B cell (primary cell): ENCODE measurements at regions not wholly inside any gene's neighbourhood (a gene's known extent, or its start where the extent isn't known, plus 50 kb on each side); places are given as distances from the start of the nearest gene placed in this dataset.

Experiments
- ATAC-seq: fragments of 200-7000 bp; cut with Tn5 transposase; one replicate; pipeline ENCODE4 v1.10.0; 2021; ENCODE audit warnings: low read depth, mild to moderate bottlenecking, moderate number of reproducible peaks, moderate library complexity
- CTCF ChIA-PET: fragments of 350-600 bp; sonication (Branson Sonifier 250); formaldehyde crosslinking; loops from one replicate; lab custom pipeline; 2021; ENCODE audit warnings: antibody characterized with exemption, inconsistent platforms; lab: Charles Lee
- POLR2A ChIA-PET: fragments of 350-600 bp; sonication (Branson Sonifier 250); formaldehyde crosslinking; loops from one replicate; lab custom pipeline; 2021; ENCODE audit warnings: antibody characterized with exemption; lab: Charles Lee
- DNase-seq: peaks from one replicate; pipeline ENCODE4 v3.0.0; 2013
- H2AFZ ChIP-seq: 2 replicates; pipeline ENCODE4 v1.6.1; 2012; ENCODE audit warnings: mild to moderate bottlenecking, low read depth, low read length; ENCODE audit not compliant: insufficient read depth, poor library complexity, severe bottlenecking
- H3K27ac ChIP-seq, 2 donors: 1 replicate in 1 of 2; 2 replicates in 1 of 2; pipeline ENCODE4 v1.5.1; 2012 to 2013; ENCODE audit warnings: low read length in 2 of 2, mild to moderate bottlenecking in 2 of 2, moderate library complexity in 1 of 2
- H3K27me3 ChIP-seq, 4 experiments: fragments of 200-600 bp in 1 of 4; sonication (generic) in 1 of 4; replicated peaks in 1 of 4; 1 replicate in 2 of 4; 2 replicates in 2 of 4; pipeline versions ENCODE4 v1.6.1 to v1.7.0; 2013 to 2016; ENCODE audit warnings: low read length in 3 of 4, mild to moderate bottlenecking in 2 of 4, mixed read lengths in 1 of 4, moderate library complexity in 1 of 4; ENCODE audit not compliant: insufficient read depth in 4 of 4, control insufficient read depth in 3 of 4; ENCODE audit errors: control extremely low read depth in 1 of 4
- H3K36me3 ChIP-seq, 2 experiments: replicated peaks in 1 of 2; 1 replicate in 1 of 2; 2 replicates in 1 of 2; pipeline versions ENCODE4 v1.6.1 to v1.7.1; 2013; ENCODE audit warnings: low read length in 1 of 2; ENCODE audit not compliant: insufficient read depth in 2 of 2, control insufficient read depth in 1 of 2; ENCODE audit errors: control extremely low read depth in 1 of 2, extremely low read depth in 1 of 2
- H3K4me1 ChIP-seq, 2 donors: fragments of 200-600 bp in 1 of 2; sonication (generic) in 1 of 2; 1 replicate in 1 of 2; 2 replicates in 1 of 2; pipeline versions ENCODE4 v1.5.1 to v1.6.1; 2013 to 2017; ENCODE audit warnings: low read length in 2 of 2; ENCODE audit not compliant: control insufficient read depth in 2 of 2, insufficient read depth in 2 of 2
- H3K4me2 ChIP-seq: replicated peaks from 2 replicates; pipeline ENCODE3; 2012; ENCODE audit warnings: mild to moderate bottlenecking, low read depth, low read length; ENCODE audit not compliant: poor library complexity, severe bottlenecking
- H3K4me3 ChIP-seq, 5 experiments: fragments of 200-600 bp in 1 of 5; sonication (generic) in 1 of 5; 1 replicate in 3 of 5; 2 replicates in 2 of 5; pipeline versions ENCODE4 v1.5.1 to v1.7.0; 2011 to 2016; ENCODE audit warnings: low read length in 4 of 5, mild to moderate bottlenecking in 4 of 5, low read depth in 2 of 5, control low read depth in 1 of 5, moderate library complexity in 1 of 5; ENCODE audit not compliant: insufficient read depth in 1 of 5; ENCODE audit errors: control extremely low read depth in 1 of 5, extremely low read depth in 1 of 5
- H3K79me2 ChIP-seq: fragments of 200-600 bp; sonication (generic); one replicate; pipeline ENCODE4 v1.6.0; 2016; ENCODE audit warnings: low read length; ENCODE audit not compliant: control insufficient read depth, insufficient read depth
- H3K9ac ChIP-seq: fragments of 200-600 bp; sonication (generic); 2 replicates; pipeline ENCODE4 v1.6.1; 2017; ENCODE audit warnings: mild to moderate bottlenecking, low read length, moderate library complexity
- H3K9me3 ChIP-seq, 3 donors: one replicate each; pipeline versions ENCODE4 v1.6.1 to v1.7.1; 2013; ENCODE audit warnings: low read length in 2 of 3; ENCODE audit not compliant: control insufficient read depth in 2 of 3, insufficient read depth in 1 of 3; ENCODE audit errors: control extremely low read depth in 1 of 3
- H4K20me1 ChIP-seq: 2 replicates; pipeline ENCODE4 v1.6.0; 2012; ENCODE audit warnings: mild to moderate bottlenecking, low read length; ENCODE audit not compliant: insufficient read depth, control insufficient read depth, poor library complexity, severe bottlenecking
- H3K27ac Mint-ChIP-seq: one replicate; pipeline ENCODE4 v1.8.0; 2021; ENCODE audit warnings: mixed read lengths
- H3K27me3 Mint-ChIP-seq: one replicate; pipeline ENCODE4 v1.8.0; 2021; ENCODE audit warnings: mixed read lengths
- H3K4me1 Mint-ChIP-seq: one replicate; pipeline ENCODE4 v1.8.0; 2021; ENCODE audit warnings: mixed read lengths
- H3K4me3 Mint-ChIP-seq: one replicate; pipeline ENCODE4 v1.8.0; 2021; ENCODE audit warnings: mixed read lengths
- H3K9me3 Mint-ChIP-seq: one replicate; pipeline ENCODE4 v1.8.0; 2022; ENCODE audit warnings: mixed read lengths; ENCODE audit not compliant: insufficient read depth
- CTCF ChIP-seq: fragments of 200-600 bp; IDR thresholded peaks from one replicate; pipeline ENCODE4 v1.8.0; 2022; ENCODE audit warnings: antibody characterized with exemption, mild to moderate bottlenecking
- EZH2 ChIP-seq: IDR thresholded peaks from 2 replicates; pipeline ENCODE4 v1.6.1; 2012; ENCODE audit warnings: borderline replicate concordance, low read depth, mild to moderate bottlenecking, moderate library complexity, low read length; ENCODE audit not compliant: insufficient read depth, poor library complexity, severe bottlenecking
- WGBS: methylation state at CpG from one replicate; pipeline ENCODE4 v1.1.5; 2013; ENCODE audit warnings: missing lambda C conversion rate; ENCODE audit not compliant: insufficient coverage; 5-methylcytosine and 5-hydroxymethylcytosine counted together
- intact Hi-C: fragments of 100-400 bp; cut with micrococcal nuclease; formaldehyde crosslinking; loops from one replicate; pipeline ENCODE4 v1.10.0; 2022

- Histone ChIP-seq H3K4me1 (no peaks in the 10 kb centered on the region), H3K79me2 (no peaks in the 10 kb centered on the region), H4K20me1 (no peaks in the 10 kb centered on the region), H3K27me3 (no peaks in the 10 kb centered on the region), H3K9me3 (peaks cover 0 to 4% (median 0%) of the 10 kb centered on the region in 3 donors), H3K36me3 (no peaks in the 10 kb centered on the region), H3K27ac (no peak overlapping the region), H2AFZ (no peak overlapping the region), H3K4me2 (no peak overlapping the region), H3K4me3 (no peak overlapping the region), H3K9ac (no peak overlapping the region)
- DNase-seq (no peak), ATAC-seq (no peak)
- peaks cover 11% of the 10 kb centered on the region for H3K9me3 Mint-ChIP-seq
- no peaks in the 10 kb centered on the region for H3K27me3 Mint-ChIP-seq
- ChIA-PET CTCF (no interaction called here), POLR2A (no interaction called here)
- no peak overlapping the region for H3K4me3 Mint-ChIP-seq
- no peaks in the 10 kb centered on the region for H3K4me1 Mint-ChIP-seq
- intact Hi-C loops = no loop called here
- WGBS = no CpG with 5 or more reads among the region's 1 CpG
- TF ChIP-seq EZH2 = no peak
- no peak for TF ChIP-seq CTCF
- H3K27ac Mint-ChIP-seq = no peak overlapping the region
Observed at GRCh38 chr6:23213193-23213592, 643.8 kb downstream of the HDGFL1 start.

- intact Hi-C loops = no loop called here
- H3K79me2 ChIP-seq = no peaks in the 10 kb centered on the region
- Mint-ChIP-seq H3K27me3 (no peaks in the 10 kb centered on the region), H3K27ac (no peak overlapping the region), H3K9me3 (peaks cover 6% of the 10 kb centered on the region), H3K4me1 (no peaks in the 10 kb centered on the region), H3K4me3 (no peak overlapping the region)
- H3K4me2 ChIP-seq = no peak overlapping the region
- no peak overlapping the region for H2AFZ ChIP-seq
- no peak overlapping the region for H3K27ac ChIP-seq
- DNase-seq (no peak), ATAC-seq (no peak)
- H3K9ac ChIP-seq = no peak overlapping the region
- no peaks in the 10 kb centered on the region for H3K36me3 ChIP-seq
- peaks cover 0 to 4% (median 0%) of the 10 kb centered on the region in 3 donors for H3K9me3 ChIP-seq
- no peaks in the 10 kb centered on the region for H3K27me3 ChIP-seq
- H3K4me3 ChIP-seq = no peak overlapping the region
- POLR2A ChIA-PET = no interaction called here
- CTCF ChIA-PET = no interaction called here
- H3K4me1 ChIP-seq = no peaks in the 10 kb centered on the region
- H4K20me1 ChIP-seq = no peaks in the 10 kb centered on the region
- TF ChIP-seq CTCF (no peak), EZH2 (no peak)
Observed at GRCh38 chr6:23213651-23214050, 644.3 kb downstream of the HDGFL1 start.
